ENCODE measurements at regions not wholly inside any gene's neighbourhood (a gene's known extent, or its start where the extent isn't known, plus 50 kb on each side); places are given as distances from the start of the nearest gene placed in this dataset.

- Histone ChIP-seq H3K9me3 (no peaks in the 10 kb centered on the region), H3K36me3 (no peaks in the 10 kb centered on the region), H3K4me3 (replicated peaks in 1 of 3) (no peak overlapping the region), H3K27me3 (no peaks in the 10 kb centered on the region), H3K4me1 (no peaks in the 10 kb centered on the region), H3K27ac (no peak overlapping the region)
- DNase-seq, result no peak
- intact Hi-C loops (cut with DNase I), result no loop called here
- WGBS, 2 donors, result 79 to 87% methylated on average over 3 of the region's 3 CpGs
- TF ChIP-seq POLR2A (IDR thresholded peaks at IDR 0.05), result no peak
- no peak for TF ChIP-seq CTCF (IDR thresholded peaks at IDR 0.05)
These were observed 645.2 kb upstream of the EPHA6 start for GRCh38 chr3:96169111-96169766.

- Histone ChIP-seq H3K27me3 (no peaks in the 10 kb centered on the region), H3K27ac (no peak overlapping the region), H3K4me3 (replicated peaks in 1 of 3) (no peak overlapping the region), H3K9me3 (no peaks in the 10 kb centered on the region), H3K36me3 (no peaks in the 10 kb centered on the region), H3K4me1 (no peaks in the 10 kb centered on the region)
- intact Hi-C loops (cut with DNase I), result no loop called here
- no peak for DNase-seq
- TF ChIP-seq POLR2A (IDR thresholded peaks at IDR 0.05) (no peak), CTCF (IDR thresholded peaks at IDR 0.05) (no peak)
These were observed 641.5 kb upstream of the EPHA6 start for GRCh38 chr3:96172917-96173316.

- Histone ChIP-seq H3K4me1 (no peaks in the 10 kb centered on the region), H3K27me3 (no peaks in the 10 kb centered on the region), H3K4me3 (replicated peaks in 1 of 3) (no peak overlapping the region), H3K27ac (no peak overlapping the region), H3K36me3 (no peaks in the 10 kb centered on the region), H3K9me3 (no peaks in the 10 kb centered on the region)
- DNase-seq, result no peak
- TF ChIP-seq CTCF (IDR thresholded peaks at IDR 0.05), result no peak
- no peak for TF ChIP-seq POLR2A (IDR thresholded peaks at IDR 0.05)
- WGBS, 2 donors, result 86 to 87% methylated on average over 6 of the region's 6 CpGs
- intact Hi-C loops (cut with DNase I), result no loop called here
These were observed 638.9 kb upstream of the EPHA6 start for GRCh38 chr3:96175500-96175899.

- Histone ChIP-seq H3K27me3 (no peaks in the 10 kb centered on the region), H3K9me3 (no peaks in the 10 kb centered on the region), H3K4me1 (no peaks in the 10 kb centered on the region), H3K36me3 (no peaks in the 10 kb centered on the region), H3K4me3 (replicated peaks in 1 of 3) (no peak overlapping the region), H3K27ac (no peak overlapping the region)
- DNase-seq, result no peak
- 95% methylated on average over 1 of the region's 1 CpG for WGBS, 2 donors
- no peak for TF ChIP-seq CTCF (IDR thresholded peaks at IDR 0.05)
- intact Hi-C loops (cut with DNase I), result no loop called here
These were observed 631.6 kb upstream of the EPHA6 start for GRCh38 chr3:96182756-96183155.

GRCh38 chr3:96183871-96184270 is 630.5 kb upstream of the EPHA6 start:
- Histone ChIP-seq H3K9me3 (no peaks in the 10 kb centered on the region), H3K4me3 (replicated peaks in 1 of 3) (no peak overlapping the region), H3K27ac (no peak overlapping the region), H3K27me3 (no peaks in the 10 kb centered on the region), H3K36me3 (no peaks in the 10 kb centered on the region), H3K4me1 (no peaks in the 10 kb centered on the region)
- TF ChIP-seq POLR2A (IDR thresholded peaks at IDR 0.05) (no peak), CTCF (IDR thresholded peaks at IDR 0.05) (no peak)
- WGBS, 2 donors, result 93% methylated on average over 1 of the region's 1 CpG
- DNase-seq, result no peak
- intact Hi-C loops (cut with DNase I), result no loop called here

Data from thyroid gland (tissue), 4 donors.